ENCODE measurements at regions not wholly inside any gene's neighbourhood (a gene's known extent, or its start where the extent isn't known, plus 50 kb on each side); places are given as distances from the start of the nearest gene placed in this dataset.
"Not testable (repeated sequence)": the region's sequence is repeated elsewhere in the genome, so short reads cannot be mapped to it uniquely, and the experiment has no call there.

- no peak for DNase-seq (ENCODE audit: low spot score)
These were observed 262.9 kb downstream of the ZIC1 start for GRCh38 chr3:147672035-147672434.

- DNase-seq (ENCODE audit: low spot score) = no peak
These were observed 263.3 kb downstream of the ZIC1 start for GRCh38 chr3:147672436-147672835.

GRCh38 chr3:147675761-147676160 lies 266.6 kb downstream of the ZIC1 start:
- no peak for DNase-seq (ENCODE audit: low spot score)

- no peak for DNase-seq (ENCODE audit: low spot score)
These were observed 271.8 kb downstream of the ZIC1 start for GRCh38 chr3:147680837-147681483.

- no peak for DNase-seq (ENCODE audit: low spot score)
These were observed 279.7 kb downstream of the ZIC1 start for GRCh38 chr3:147688868-147689267.

GRCh38 chr3:147699175-147699838 lies 290.1 kb downstream of the ZIC1 start:
- no peak for DNase-seq (ENCODE audit: low spot score)

GRCh38 chr3:147701195-147701594 lies 292.0 kb downstream of the ZIC1 start:
- no peak for DNase-seq (ENCODE audit: low spot score)

- no peak for DNase-seq (ENCODE audit: low spot score)
These were observed 293.3 kb downstream of the ZIC1 start for GRCh38 chr3:147702509-147702908.

GRCh38 chr3:147705651-147706051 lies 296.5 kb downstream of the ZIC1 start:
- DNase-seq (ENCODE audit: low spot score) = no peak

- not testable (repeated sequence) for DNase-seq (ENCODE audit: low spot score)
These were observed 301.6 kb downstream of the ZIC1 start for GRCh38 chr3:147710753-147711152.

- no peak for DNase-seq (ENCODE audit: low spot score)
These were observed 303.2 kb downstream of the ZIC1 start for GRCh38 chr3:147712357-147712756.

GRCh38 chr3:147712758-147713157 lies 303.6 kb downstream of the ZIC1 start:
- not testable (repeated sequence) for DNase-seq (ENCODE audit: low spot score)

- no peak for DNase-seq (ENCODE audit: low spot score)
These were observed 304.3 kb downstream of the ZIC1 start for GRCh38 chr3:147713234-147714133.

- no peak for DNase-seq (ENCODE audit: low spot score)
These were observed 320.5 kb downstream of the ZIC1 start for GRCh38 chr3:147729641-147730040.

- DNase-seq (ENCODE audit: low spot score) = no peak
These were observed 321.1 kb downstream of the ZIC1 start for GRCh38 chr3:147730284-147730683.

- DNase-seq (ENCODE audit: low spot score) = no peak
These were observed 324.1 kb downstream of the ZIC1 start for GRCh38 chr3:147733217-147733616.

GRCh38 chr3:147735616-147736015 lies 326.5 kb downstream of the ZIC1 start:
- DNase-seq (ENCODE audit: low spot score) = no peak

- DNase-seq (ENCODE audit: low spot score) = no peak
These were observed 327.1 kb downstream of the ZIC1 start for GRCh38 chr3:147736226-147736625.

- no peak for DNase-seq (ENCODE audit: low spot score)
These were observed 328.2 kb downstream of the ZIC1 start for GRCh38 chr3:147737376-147737775.

GRCh38 chr3:147740928-147741327 lies 331.8 kb downstream of the ZIC1 start:
- DNase-seq (ENCODE audit: low spot score) = no peak

- no peak for DNase-seq (ENCODE audit: low spot score)
These were observed 335.8 kb downstream of the ZIC1 start for GRCh38 chr3:147744967-147745366.

- DNase-seq (ENCODE audit: low spot score) = no peak
These were observed 346.1 kb downstream of the ZIC1 start for GRCh38 chr3:147755310-147755709.

- DNase-seq (ENCODE audit: low spot score) = no peak
These were observed 347.3 kb downstream of the ZIC1 start for GRCh38 chr3:147756476-147756875.

Data from SW480 (cell line).